NT2/D1 (cell line): ENCODE measurements at regions not wholly inside any gene's neighbourhood (a gene's known extent, or its start where the extent isn't known, plus 50 kb on each side); places are given as distances from the start of the nearest gene placed in this dataset.
"Not testable (repeated sequence)": the region's sequence is repeated elsewhere in the genome, so short reads cannot be mapped to it uniquely, and the experiment has no call there.

Experiments used
- DNase-seq: peaks from one replicate; pipeline ENCODE4 v3.0.0-alpha.2; 2011; ENCODE audit warnings: low read depth, low spot score
- H3K27me3 ChIP-seq: 2 replicates; pipeline ENCODE4 v1.6.0; 2011; ENCODE audit warnings: mild to moderate bottlenecking; ENCODE audit not compliant: insufficient read length, insufficient read depth
- H3K36me3 ChIP-seq: 2 replicates; pipeline ENCODE4 v1.6.1; 2011; ENCODE audit warnings: mild to moderate bottlenecking, low read length, mixed read lengths; ENCODE audit not compliant: insufficient read depth, insufficient read length
- H3K4me1 ChIP-seq: 2 replicates; pipeline ENCODE4 v1.5.1; 2011; ENCODE audit not compliant: insufficient read depth, insufficient read length
- H3K4me3 ChIP-seq: 2 replicates; pipeline ENCODE4 v1.5.1; 2011; ENCODE audit warnings: low read depth; ENCODE audit not compliant: insufficient read length
- H3K9ac ChIP-seq: 2 replicates; pipeline ENCODE4 v1.6.0; 2011; ENCODE audit warnings: low read depth; ENCODE audit not compliant: insufficient read length
- H3K9me3 ChIP-seq: 2 replicates; pipeline ENCODE4 v1.5.1; 2011; ENCODE audit warnings: mild to moderate bottlenecking, low read length; ENCODE audit not compliant: insufficient read depth
- SUZ12 ChIP-seq: IDR thresholded peaks from 2 replicates; pipeline ENCODE4 v1.6.1; 2011; ENCODE audit not compliant: insufficient read length, insufficient read depth; ENCODE audit errors: extremely low read depth
- YY1 ChIP-seq: IDR thresholded peaks from 2 replicates; pipeline ENCODE4 v1.6.1; 2011; ENCODE audit not compliant: insufficient read length, insufficient read depth
- ZNF274 ChIP-seq: IDR thresholded peaks from 2 replicates; pipeline ENCODE4 v1.6.1; 2011; ENCODE audit warnings: mild to moderate bottlenecking, low read depth, low read length

GRCh38 chr10:125232841-125233240 lies 72.5 kb upstream of the CTBP2 start:
- no peaks in the 10 kb centered on the region for H3K27me3 ChIP-seq
- H3K9me3 ChIP-seq: 0 out of 2 replicates have a peak, but pooled peaks cover 2% of the 10 kb centered on the region
- TF ChIP-seq ZNF274: no peak
- TF ChIP-seq YY1: no peak
- no peak for TF ChIP-seq SUZ12
- no peak overlapping the region for H3K4me3 ChIP-seq
- H3K36me3 ChIP-seq: no peaks in the 10 kb centered on the region
- H3K4me1 ChIP-seq: no peaks in the 10 kb centered on the region
- H3K9ac ChIP-seq: no peak overlapping the region
- no peak for DNase-seq

- no peaks in the 10 kb centered on the region for H3K4me1 ChIP-seq
Observed at GRCh38 chr10:125231813-125232475, 71.6 kb upstream of the CTBP2 start.

GRCh38 chr10:125231116-125231812 lies 70.9 kb upstream of the CTBP2 start:
- Histone ChIP-seq H3K27me3 (no peaks in the 10 kb centered on the region), H3K9ac (no peak overlapping the region), H3K4me3 (no peak overlapping the region), H3K9me3 (no peaks in the 10 kb centered on the region), H3K4me1 (no peaks in the 10 kb centered on the region), H3K36me3 (no peaks in the 10 kb centered on the region)
- DNase-seq: peak; percentile 28
- no peak for TF ChIP-seq YY1
- no peak for TF ChIP-seq ZNF274
- no peak for TF ChIP-seq SUZ12

More at GRCh38 chr10:125231813-125232475, 71.6 kb upstream of the CTBP2 start:
- no peaks in the 10 kb centered on the region for H3K36me3 ChIP-seq
- no peaks in the 10 kb centered on the region for H3K9me3 ChIP-seq
- TF ChIP-seq YY1 (no peak), SUZ12 (no peak), ZNF274 (no peak)
- H3K4me3 ChIP-seq: no peak overlapping the region
- no peaks in the 10 kb centered on the region for H3K27me3 ChIP-seq
- no peak for DNase-seq
- no peak overlapping the region for H3K9ac ChIP-seq

- Histone ChIP-seq H3K9ac (no peak overlapping the region), H3K27me3 (no peaks in the 10 kb centered on the region), H3K4me1 (no peaks in the 10 kb centered on the region), H3K36me3 (no peaks in the 10 kb centered on the region), H3K9me3 (no peaks in the 10 kb centered on the region), H3K4me3 (no peak overlapping the region)
- no peak for DNase-seq
- TF ChIP-seq ZNF274 (no peak), SUZ12 (no peak)
Observed at GRCh38 chr10:125230251-125230650, 69.9 kb upstream of the CTBP2 start.

DNA sequence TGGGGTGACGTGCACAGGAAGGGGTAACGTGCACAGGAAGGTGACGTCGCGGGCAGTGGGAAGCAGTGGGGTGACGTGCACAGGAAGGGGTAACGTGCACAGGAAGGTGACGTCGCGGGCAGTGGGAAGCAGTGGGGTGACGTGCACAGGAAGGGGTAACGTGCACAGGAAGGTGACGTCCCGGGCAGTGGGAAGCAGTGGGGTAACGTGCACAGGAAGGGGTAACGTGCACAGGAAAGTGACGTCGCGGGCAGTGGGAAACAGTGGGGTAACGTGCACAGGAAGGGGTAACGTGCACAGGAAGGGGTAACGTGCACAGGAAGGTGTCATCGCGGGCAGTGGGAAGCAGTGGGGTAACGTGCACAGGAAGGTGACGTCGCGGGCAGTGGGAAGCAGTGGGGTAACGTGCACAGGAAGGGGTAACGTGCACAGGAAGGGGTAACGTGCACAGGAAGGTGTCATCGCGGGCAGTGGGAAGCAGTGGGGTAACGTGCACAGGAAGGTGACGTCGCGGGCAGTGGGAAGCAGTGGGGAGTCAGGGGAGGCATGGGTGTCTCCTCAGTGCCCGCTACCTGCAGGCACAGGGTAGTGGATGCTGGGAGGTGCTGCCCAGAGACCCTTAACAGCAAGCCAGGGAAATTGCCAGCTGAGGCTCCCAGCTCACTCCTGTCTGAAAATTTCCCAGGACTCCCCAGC lies 68.0 kb upstream of the CTBP2 start:
- not testable (repeated sequence) for DNase-seq, H3K4me3 ChIP-seq, H3K36me3 ChIP-seq, H3K9me3 ChIP-seq, H3K27me3 ChIP-seq, H3K4me1 ChIP-seq, H3K9ac ChIP-seq

GRCh38 chr10:125227546-125227945 lies 67.2 kb upstream of the CTBP2 start:
- H3K9ac ChIP-seq: no peak overlapping the region
- H3K9me3 ChIP-seq: no peaks in the 10 kb centered on the region
- no peak for DNase-seq
- H3K4me1 ChIP-seq: peaks cover 3% of the 10 kb centered on the region
- H3K36me3 ChIP-seq: no peaks in the 10 kb centered on the region
- H3K4me3 ChIP-seq: no peak overlapping the region
- no peaks in the 10 kb centered on the region for H3K27me3 ChIP-seq
- TF ChIP-seq ZNF274: no peak
- no peak for TF ChIP-seq YY1
- no peak for TF ChIP-seq SUZ12

DNA sequence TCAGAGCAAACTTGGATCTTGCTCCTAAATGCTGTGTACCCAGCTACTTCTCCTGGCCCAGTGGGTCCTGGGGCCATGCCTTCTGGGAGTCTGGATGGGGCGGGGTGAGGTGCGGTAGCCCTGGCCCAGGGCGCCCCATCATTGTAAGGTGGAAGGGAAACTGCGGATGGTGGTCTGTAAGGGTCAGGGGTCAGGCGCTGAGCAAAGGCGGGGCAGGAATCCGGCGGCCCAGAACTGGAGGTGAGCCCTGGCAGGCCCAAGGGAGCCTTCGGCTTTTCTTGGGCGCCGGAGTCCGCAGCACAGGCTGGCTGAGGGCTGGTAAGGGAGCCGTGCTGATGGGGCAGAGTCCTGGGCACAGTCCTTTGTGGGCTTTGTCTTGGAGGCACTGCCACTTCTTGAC lies 66.5 kb upstream of the CTBP2 start:
- TF ChIP-seq YY1 (no peak), SUZ12 (no peak), ZNF274 (no peak)
- Histone ChIP-seq H3K27me3 (no peaks in the 10 kb centered on the region), H3K36me3 (no peaks in the 10 kb centered on the region), H3K9me3 (no peaks in the 10 kb centered on the region), H3K4me3 (no peak overlapping the region), H3K4me1 (peaks cover 3% of the 10 kb centered on the region), H3K9ac (no peak overlapping the region)
- no peak for DNase-seq
